Body of pancreas (tissue), 4 donors: ENCODE measurements at regions not wholly inside any gene's neighbourhood (a gene's known extent, or its start where the extent isn't known, plus 50 kb on each side); places are given as distances from the start of the nearest gene placed in this dataset. TPM values are rescaled to one million over a fixed set of nuclear protein-coding genes. Genes with fewer than 3 reads are reported as not detected.
"Not testable (repeated sequence)": the region's sequence is repeated elsewhere in the genome, so short reads cannot be mapped to it uniquely, and the experiment has no call there.

Experiments used
- ATAC-seq: fragments of 150-250 bp; one replicate; pipeline ENCODE4 v1.9.1; 2016
- DNase-seq, 4 donors: peaks; one replicate each; pipeline ENCODE4 v3.0.0-alpha.2; 2019
- H3K27ac ChIP-seq, 4 donors: fragments of 200-600 bp; sonication (generic); 1 replicate in 3 of 4; 2 replicates in 1 of 4; pipeline versions ENCODE4 v1.5.1 to v1.6.1; 2016 to 2019; ENCODE audit warnings: mild to moderate bottlenecking in 1 of 4, mixed read lengths in 1 of 4, moderate library complexity in 1 of 4
- H3K27me3 ChIP-seq, 2 donors: fragments of 200-600 bp; sonication (generic); one replicate each; pipeline ENCODE4 v1.6.0; 2016; ENCODE audit warnings: mild to moderate bottlenecking in 1 of 2
- H3K36me3 ChIP-seq, 2 donors: fragments of 200-600 bp; sonication (generic); replicated peaks in 1 of 2; 2 replicates each; pipeline ENCODE4 v1.5.1; 2016; ENCODE audit warnings: low read depth in 2 of 2; ENCODE audit not compliant: insufficient read depth in 1 of 2
- H3K4me1 ChIP-seq: fragments of 200-600 bp; sonication (generic); one replicate; pipeline ENCODE4 v1.6.0; 2016
- H3K4me3 ChIP-seq, 2 donors: fragments of 200-600 bp; sonication (generic); 1 replicate in 1 of 2; 2 replicates in 1 of 2; pipeline ENCODE4 v1.5.1; 2016 to 2019
- H3K9me3 ChIP-seq, 3 donors: fragments of 200-600 bp; sonication (generic); 1 replicate in 2 of 3; 2 replicates in 1 of 3; pipeline ENCODE4 v1.5.1; 2016
- POLR2A ChIP-seq, 3 donors: fragments of 450-650 bp; IDR thresholded peaks; one replicate each; pipeline ENCODE4 v1.6.1; 2016; ENCODE audit warnings: antibody characterized with exemption in 3 of 3, mild to moderate bottlenecking in 2 of 3
- WGBS, 2 donors: methylation state at CpG; one replicate each; pipeline ENCODE4 v1.1.5; 2017; 5-methylcytosine and 5-hydroxymethylcytosine counted together
- intact Hi-C: fragments of 100-400 bp; cut with DNase I; formaldehyde crosslinking; loops from one replicate; pipeline ENCODE4 v1.15.1; 2023
- small RNA-seq: library from RNA; depleted of rRNA; stranded (forward); fragments of <200 nt; gene quantifications from one replicate; pipeline ENCODE3, GENCODE V24; 2016
- TF ChIP-seq, protein P1 (sequence below), 7 experiments: fragments of 450-650 bp in 4 of 7; fragments of 200-600 bp in 3 of 7; sonication (generic) in 3 of 7; IDR thresholded peaks; one replicate each; pipeline ENCODE4 v1.5.1; 2016 to 2019; ENCODE audit warnings: antibody characterized with exemption in 7 of 7

DNA sequence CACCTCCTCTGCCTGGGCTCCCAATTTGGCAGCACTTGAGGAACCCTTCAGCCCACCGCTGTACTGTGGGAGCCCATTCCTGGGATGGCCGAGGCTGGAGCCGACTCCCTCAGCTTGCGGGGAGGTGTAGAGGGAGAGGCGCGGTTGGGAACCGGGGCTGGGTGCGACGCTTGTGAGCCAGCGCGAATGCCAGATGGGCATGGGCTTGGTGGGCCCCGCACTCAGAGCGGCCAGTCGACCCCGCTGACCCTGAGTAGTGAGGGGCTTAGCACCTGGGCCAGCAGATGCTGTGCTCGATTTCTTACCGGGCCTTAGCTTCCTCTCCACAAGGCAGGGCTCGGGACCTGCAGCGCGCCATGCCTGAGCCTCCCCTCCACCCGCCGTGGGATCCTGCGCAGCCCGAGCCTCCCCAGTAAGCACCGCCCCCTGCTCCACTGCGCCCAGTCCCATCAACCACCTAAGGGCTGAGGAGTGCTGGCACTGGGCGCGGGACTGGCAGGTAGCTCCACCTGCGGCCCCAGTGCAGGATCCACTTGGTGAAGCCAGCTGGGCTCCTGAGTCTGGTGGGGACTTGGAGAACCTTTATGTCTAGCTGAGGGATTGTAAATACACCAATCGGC is 58.3 kb upstream of the DEFB108B start:
- TF ChIP-seq, protein P1, sequence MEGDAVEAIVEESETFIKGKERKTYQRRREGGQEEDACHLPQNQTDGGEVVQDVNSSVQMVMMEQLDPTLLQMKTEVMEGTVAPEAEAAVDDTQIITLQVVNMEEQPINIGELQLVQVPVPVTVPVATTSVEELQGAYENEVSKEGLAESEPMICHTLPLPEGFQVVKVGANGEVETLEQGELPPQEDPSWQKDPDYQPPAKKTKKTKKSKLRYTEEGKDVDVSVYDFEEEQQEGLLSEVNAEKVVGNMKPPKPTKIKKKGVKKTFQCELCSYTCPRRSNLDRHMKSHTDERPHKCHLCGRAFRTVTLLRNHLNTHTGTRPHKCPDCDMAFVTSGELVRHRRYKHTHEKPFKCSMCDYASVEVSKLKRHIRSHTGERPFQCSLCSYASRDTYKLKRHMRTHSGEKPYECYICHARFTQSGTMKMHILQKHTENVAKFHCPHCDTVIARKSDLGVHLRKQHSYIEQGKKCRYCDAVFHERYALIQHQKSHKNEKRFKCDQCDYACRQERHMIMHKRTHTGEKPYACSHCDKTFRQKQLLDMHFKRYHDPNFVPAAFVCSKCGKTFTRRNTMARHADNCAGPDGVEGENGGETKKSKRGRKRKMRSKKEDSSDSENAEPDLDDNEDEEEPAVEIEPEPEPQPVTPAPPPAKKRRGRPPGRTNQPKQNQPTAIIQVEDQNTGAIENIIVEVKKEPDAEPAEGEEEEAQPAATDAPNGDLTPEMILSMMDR (IDR thresholded peaks at IDR 0.05): no peak
- TF ChIP-seq POLR2A (IDR thresholded peaks at IDR 0.05): no peak
- Histone ChIP-seq H3K9me3 (no peaks in the 10 kb centered on the region), H3K27me3 (no peaks in the 10 kb centered on the region), H3K27ac (no peak overlapping the region), H3K36me3 (no peaks in the 10 kb centered on the region), H3K4me3 (no peak overlapping the region), H3K4me1 (no peaks in the 10 kb centered on the region)
- 91% methylated on average over 11 to 29 of the region's 30 CpGs for WGBS, 2 donors
- DNase-seq (no peak), ATAC-seq (no peak)
- intact Hi-C loops: no loop called here

- H3K27ac ChIP-seq, ATAC-seq, H3K4me3 ChIP-seq, H3K9me3 ChIP-seq, intact Hi-C loops, DNase-seq, H3K27me3 ChIP-seq, H3K36me3 ChIP-seq, H3K4me1 ChIP-seq: not testable (repeated sequence)
- 34 to 43% methylated on average over 6 of the region's 6 CpGs for WGBS, 2 donors
Observed at GRCh38 chr11:71780116-71780515, 52.9 kb upstream of the DEFB108B start.

DNA sequence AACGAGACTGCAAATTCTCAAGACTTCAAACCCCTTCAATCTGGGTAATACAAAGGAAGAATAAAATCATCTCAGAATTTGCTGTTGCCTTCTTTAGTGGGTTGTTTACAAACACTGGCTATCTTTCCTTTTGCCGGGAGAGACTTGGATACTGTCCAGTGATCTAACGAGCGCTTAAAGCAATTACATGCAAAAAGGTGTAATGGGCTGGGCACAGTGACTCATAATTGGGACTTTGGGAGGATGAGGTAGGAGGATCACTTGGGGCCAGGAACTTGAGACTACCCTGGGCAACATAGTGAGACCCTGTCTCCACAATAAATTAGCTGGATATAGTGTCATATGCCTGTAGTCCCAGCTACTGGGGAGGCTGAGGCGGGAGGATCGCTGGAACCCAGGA is 52.2 kb upstream of the DEFB108B start:
- not testable (repeated sequence) for DNase-seq

GRCh38 chr11:71781491-71781890 is 51.5 kb upstream of the DEFB108B start:
- 71 to 74% methylated on average over 5 of the region's 5 CpGs for WGBS, 2 donors
- intact Hi-C loops, DNase-seq, H3K36me3 ChIP-seq, ATAC-seq, H3K27me3 ChIP-seq, H3K4me3 ChIP-seq, H3K27ac ChIP-seq, H3K4me1 ChIP-seq, H3K9me3 ChIP-seq: not testable (repeated sequence)

More for the DNA sequence above, 52.2 kb upstream of the DEFB108B start:
- H3K4me3 ChIP-seq, ATAC-seq, H3K27me3 ChIP-seq, H3K4me1 ChIP-seq, H3K36me3 ChIP-seq, H3K9me3 ChIP-seq, intact Hi-C loops, H3K27ac ChIP-seq: not testable (repeated sequence)
- 49 to 57% methylated on average over 4 to 6 of the region's 6 CpGs for WGBS, 2 donors

- intact Hi-C loops, H3K4me1 ChIP-seq, H3K4me3 ChIP-seq, DNase-seq, H3K9me3 ChIP-seq, ATAC-seq, H3K27me3 ChIP-seq, H3K36me3 ChIP-seq, H3K27ac ChIP-seq: not testable (repeated sequence)
- WGBS, 2 donors: 86 to 88% methylated on average over 13 of the region's 13 CpGs
Observed at GRCh38 chr11:71782229-71782861, 50.7 kb upstream of the DEFB108B start.

DNA sequence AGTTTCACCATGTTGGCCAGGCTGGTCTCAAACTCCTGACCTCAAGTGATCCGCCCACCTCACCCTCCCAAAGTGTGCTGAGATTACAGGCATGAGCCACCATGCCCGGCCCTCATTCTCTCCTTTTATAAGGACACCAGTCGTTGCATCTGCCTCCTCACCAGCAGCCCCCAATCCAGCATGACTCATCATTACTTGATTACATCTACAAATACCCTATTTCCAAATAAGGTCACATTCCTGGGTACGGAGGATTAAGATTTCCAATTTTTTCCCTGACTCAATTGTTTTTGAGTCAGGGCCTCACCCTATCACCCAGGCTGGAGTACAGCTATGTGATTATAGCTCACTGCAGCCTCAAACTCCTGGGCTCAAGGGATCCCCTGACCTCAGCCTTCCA is 49.8 kb upstream of the DEFB108B start:
- H3K4me3 ChIP-seq, H3K36me3 ChIP-seq, ATAC-seq, H3K27ac ChIP-seq, H3K4me1 ChIP-seq, H3K27me3 ChIP-seq, DNase-seq, intact Hi-C loops, H3K9me3 ChIP-seq: not testable (repeated sequence)
- 66 to 70% methylated on average over 4 of the region's 4 CpGs for WGBS, 2 donors

Small RNA genes lying in the stretch of these regions (small RNA-seq; reads per million reads assigned to genes)
- gene SNRPCP14: not detected
